Coronary artery (tissue), 2 donors: ENCODE measurements at regions not wholly inside any gene's neighbourhood (a gene's known extent, or its start where the extent isn't known, plus 50 kb on each side); places are given as distances from the start of the nearest gene placed in this dataset.

Source experiments
- DNase-seq: peaks from one replicate; pipeline ENCODE4 v3.0.0-alpha.2; 2017; ENCODE audit warnings: low spot score
- H3K27ac ChIP-seq, 2 donors: fragments of 200-600 bp; sonication (generic); one replicate each; pipeline ENCODE4 v1.5.1; 2016 to 2019
- H3K4me3 ChIP-seq: fragments of 200-600 bp; sonication (generic); 2 replicates; pipeline ENCODE4 v1.5.1; 2016; ENCODE audit warnings: mild to moderate bottlenecking, moderate library complexity
- TF ChIP-seq, protein P1 (sequence below): fragments of 200-600 bp; sonication (generic); IDR thresholded peaks from one replicate; pipeline ENCODE4 v1.5.1; 2019; ENCODE audit warnings: antibody characterized with exemption

DNA sequence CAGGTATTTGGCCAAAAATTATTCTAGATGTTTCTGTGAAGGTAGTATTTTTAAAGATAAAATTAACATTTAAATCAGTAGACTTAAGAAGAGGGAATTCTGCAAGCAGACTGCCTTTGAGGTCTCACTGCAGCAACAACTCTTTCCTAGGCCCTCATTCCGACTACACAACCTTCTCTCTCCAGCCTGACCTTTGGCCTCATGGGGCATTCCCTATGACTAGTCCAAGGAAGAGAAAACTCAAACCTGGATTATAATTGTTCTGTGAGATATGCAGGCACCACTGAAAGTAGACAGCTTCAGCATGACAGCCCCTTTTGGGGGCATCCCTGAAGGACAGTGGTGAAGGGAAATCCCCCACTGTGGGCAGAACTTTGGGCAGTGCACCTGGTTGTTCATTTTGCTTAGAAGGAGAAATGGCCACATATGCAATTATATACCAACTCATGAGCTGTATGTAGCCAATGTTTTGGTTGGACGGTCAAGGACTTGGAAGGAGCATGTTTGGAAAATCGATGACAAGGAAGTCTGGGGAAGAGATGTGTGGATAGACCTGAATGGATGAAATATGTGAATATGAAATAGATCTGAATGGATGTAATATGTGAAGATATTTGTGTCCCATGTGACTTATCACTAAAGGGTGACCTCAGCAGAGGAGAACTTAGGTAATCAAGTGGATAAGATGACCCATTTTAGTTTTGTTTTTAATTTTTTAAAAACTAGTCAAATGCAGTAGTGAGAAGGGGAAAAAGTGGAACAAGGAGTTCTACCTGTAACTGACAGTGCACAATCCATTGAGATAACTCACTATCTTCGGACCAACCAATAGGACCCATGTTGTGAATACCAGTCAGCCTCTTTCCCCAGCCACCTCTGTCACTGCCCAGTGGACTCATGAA, 233.3 kb upstream of the FOXN3 start:
- no peak overlapping the region for H3K27ac ChIP-seq
- no peak overlapping the region for H3K4me3 ChIP-seq
- no peak for DNase-seq
- TF ChIP-seq, protein P1, sequence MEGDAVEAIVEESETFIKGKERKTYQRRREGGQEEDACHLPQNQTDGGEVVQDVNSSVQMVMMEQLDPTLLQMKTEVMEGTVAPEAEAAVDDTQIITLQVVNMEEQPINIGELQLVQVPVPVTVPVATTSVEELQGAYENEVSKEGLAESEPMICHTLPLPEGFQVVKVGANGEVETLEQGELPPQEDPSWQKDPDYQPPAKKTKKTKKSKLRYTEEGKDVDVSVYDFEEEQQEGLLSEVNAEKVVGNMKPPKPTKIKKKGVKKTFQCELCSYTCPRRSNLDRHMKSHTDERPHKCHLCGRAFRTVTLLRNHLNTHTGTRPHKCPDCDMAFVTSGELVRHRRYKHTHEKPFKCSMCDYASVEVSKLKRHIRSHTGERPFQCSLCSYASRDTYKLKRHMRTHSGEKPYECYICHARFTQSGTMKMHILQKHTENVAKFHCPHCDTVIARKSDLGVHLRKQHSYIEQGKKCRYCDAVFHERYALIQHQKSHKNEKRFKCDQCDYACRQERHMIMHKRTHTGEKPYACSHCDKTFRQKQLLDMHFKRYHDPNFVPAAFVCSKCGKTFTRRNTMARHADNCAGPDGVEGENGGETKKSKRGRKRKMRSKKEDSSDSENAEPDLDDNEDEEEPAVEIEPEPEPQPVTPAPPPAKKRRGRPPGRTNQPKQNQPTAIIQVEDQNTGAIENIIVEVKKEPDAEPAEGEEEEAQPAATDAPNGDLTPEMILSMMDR = no peak

DNA sequence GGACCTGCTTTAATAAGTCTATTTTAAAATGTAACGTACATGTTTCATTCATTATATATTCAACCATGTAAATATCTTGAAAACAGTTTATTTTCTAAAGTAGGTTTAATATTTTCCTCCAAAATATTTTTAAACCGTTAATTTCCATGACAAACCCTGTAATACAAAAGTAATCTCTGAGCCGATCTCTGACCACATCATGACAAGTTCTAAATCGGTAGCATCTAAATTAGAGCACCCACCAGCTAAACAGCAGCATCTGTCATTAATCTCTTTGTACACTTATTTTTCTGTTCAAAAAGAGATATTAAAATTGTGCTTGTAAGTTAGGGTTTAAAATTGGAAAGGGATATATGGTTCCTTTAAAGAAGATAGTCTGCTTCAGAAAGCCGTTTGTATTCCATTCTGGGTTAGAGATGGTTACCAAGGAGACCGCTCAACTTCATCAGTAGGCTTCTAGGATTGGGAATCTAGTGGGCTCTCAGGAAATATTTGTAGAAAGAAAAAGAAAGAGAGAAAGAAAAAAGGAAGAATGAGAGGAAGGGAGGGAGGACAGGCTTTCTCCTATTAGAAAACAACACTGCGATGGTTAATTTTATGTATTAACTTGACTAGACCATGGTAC, 232.5 kb upstream of the FOXN3 start:
- no peak overlapping the region for H3K27ac ChIP-seq
- H3K4me3 ChIP-seq = no peak overlapping the region
- no peak for DNase-seq
- TF ChIP-seq, protein P1 = no peak

DNA sequence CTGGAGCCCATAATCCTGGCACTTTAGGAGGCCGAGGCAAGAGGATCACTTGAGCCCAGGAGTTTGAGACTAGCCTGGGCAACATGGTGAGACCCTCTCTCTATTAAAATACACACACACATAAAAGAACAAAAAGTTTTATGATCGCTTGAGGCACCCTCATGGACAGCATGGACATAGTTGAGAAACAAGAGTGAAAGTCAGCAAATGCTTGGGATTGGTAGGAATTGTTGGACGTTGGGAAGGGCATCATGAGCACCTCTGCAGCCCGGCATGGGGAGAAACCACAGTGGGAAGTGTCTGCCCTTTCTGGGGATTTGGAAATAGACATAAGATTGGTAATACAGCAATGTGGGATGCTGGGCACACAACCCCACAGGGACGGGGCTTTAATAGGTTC, 231.9 kb upstream of the FOXN3 start:
- TF ChIP-seq, protein P1 = no peak
- Histone ChIP-seq H3K27ac (no peak overlapping the region), H3K4me3 (no peak overlapping the region)
- DNase-seq = no peak

DNA sequence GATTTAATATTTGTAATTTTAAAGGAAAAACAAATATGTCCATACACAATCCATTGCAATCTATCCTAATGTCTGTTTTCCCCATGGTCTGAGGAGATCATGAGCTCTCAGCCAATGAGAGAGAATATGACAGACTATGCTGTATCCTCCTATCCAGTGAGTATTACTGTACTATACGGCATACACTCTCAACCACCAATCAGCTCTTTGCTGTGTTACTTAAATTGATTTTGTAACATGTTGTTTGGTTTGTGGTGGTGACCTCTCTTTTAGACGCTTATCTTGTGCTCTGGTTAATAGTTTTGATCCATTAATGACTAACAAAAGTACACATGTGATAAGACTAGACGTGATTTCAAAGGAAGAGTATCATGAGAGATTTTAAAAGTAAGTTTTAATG, 231.5 kb upstream of the FOXN3 start:
- no peak overlapping the region for H3K27ac ChIP-seq

DNA sequence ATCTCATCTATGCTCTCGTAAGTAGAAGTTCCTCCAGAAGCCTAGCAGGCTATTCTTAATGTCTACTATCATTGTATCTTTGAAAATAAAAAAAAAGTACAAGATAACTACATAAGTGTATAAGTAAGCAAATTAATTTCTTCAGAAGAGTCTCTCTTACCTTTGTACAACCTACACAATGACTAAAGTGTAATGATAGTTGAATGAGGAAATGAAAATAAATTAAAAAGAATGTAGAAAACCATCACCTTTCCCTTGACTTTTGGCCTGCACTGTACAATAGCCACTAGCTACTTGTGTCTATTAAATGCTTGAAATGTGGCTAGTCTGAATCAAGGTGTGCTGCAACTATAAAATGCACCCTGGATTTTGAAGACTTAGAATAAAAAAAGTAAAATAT, 229.9 kb upstream of the FOXN3 start:
- Histone ChIP-seq H3K4me3 (no peak overlapping the region), H3K27ac (no peak overlapping the region)
- TF ChIP-seq, protein P1 = no peak
- DNase-seq = no peak

More for the DNA sequence above, 231.5 kb upstream of the FOXN3 start:
- DNase-seq = no peak
- no peak overlapping the region for H3K4me3 ChIP-seq
- TF ChIP-seq, protein P1 = no peak

DNA sequence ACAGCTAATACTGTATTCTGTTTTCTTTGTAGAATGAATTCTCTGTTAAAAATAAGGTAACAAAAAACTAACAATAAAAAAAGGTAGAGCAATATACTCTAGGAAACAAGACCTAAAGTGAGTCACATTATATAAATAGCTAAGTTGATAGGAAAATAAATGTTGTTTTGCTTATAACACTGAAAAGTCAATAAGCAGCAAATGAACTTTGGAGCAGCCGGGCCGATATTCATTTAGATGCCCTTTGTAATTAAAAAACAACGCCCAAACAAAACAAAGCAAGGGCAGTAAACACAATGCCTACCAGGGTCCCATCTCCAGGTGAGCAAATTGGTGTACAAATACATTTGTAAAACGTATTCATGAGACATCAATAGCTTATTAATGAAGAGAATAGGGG, 227.6 kb upstream of the FOXN3 start:
- Histone ChIP-seq H3K27ac (no peak overlapping the region), H3K4me3 (no peak overlapping the region)
- TF ChIP-seq, protein P1 = no peak
- no peak for DNase-seq
